ENCODE measurements at regions not wholly inside any gene's neighbourhood (a gene's known extent, or its start where the extent isn't known, plus 50 kb on each side); places are given as distances from the start of the nearest gene placed in this dataset.

- no peak for DNase-seq (ENCODE audit: low spot score)
- TF ChIP-seq CTCF (IDR thresholded peaks at IDR 0.05; ENCODE audit: extremely low read depth, missing control alignments), result no peak
These were observed 241.4 kb downstream of the BRD1 start for GRCh38 chr22:49586244-49586748.

- DNase-seq (ENCODE audit: low spot score), result no peak
- TF ChIP-seq CTCF (IDR thresholded peaks at IDR 0.05; ENCODE audit: extremely low read depth, missing control alignments), result no peak
These were observed 242.0 kb downstream of the BRD1 start for GRCh38 chr22:49585461-49586243.

- no peak for DNase-seq (ENCODE audit: low spot score)
- TF ChIP-seq CTCF (IDR thresholded peaks at IDR 0.05; ENCODE audit: extremely low read depth, missing control alignments), result no peak
These were observed 243.7 kb downstream of the BRD1 start for GRCh38 chr22:49583886-49584505.

- DNase-seq (ENCODE audit: low spot score), result no peak
- no peak for TF ChIP-seq CTCF (IDR thresholded peaks at IDR 0.05; ENCODE audit: extremely low read depth, missing control alignments)
These were observed 244.3 kb downstream of the BRD1 start for GRCh38 chr22:49583341-49583740.

- TF ChIP-seq CTCF (IDR thresholded peaks at IDR 0.05; ENCODE audit: extremely low read depth, missing control alignments), result no peak
- no peak for DNase-seq (ENCODE audit: low spot score)
These were observed 245.0 kb downstream of the BRD1 start for GRCh38 chr22:49582678-49583077.

- no peak for DNase-seq (ENCODE audit: low spot score)
- no peak for TF ChIP-seq CTCF (IDR thresholded peaks at IDR 0.05; ENCODE audit: extremely low read depth, missing control alignments)
These were observed 245.5 kb downstream of the BRD1 start for GRCh38 chr22:49582181-49582580.

- no peak for TF ChIP-seq CTCF (IDR thresholded peaks at IDR 0.05; ENCODE audit: extremely low read depth, missing control alignments)
- DNase-seq (ENCODE audit: low spot score), result no peak
These were observed 247.6 kb downstream of the BRD1 start for GRCh38 chr22:49580024-49580423.

All from GM20000 (cell line).